ENCODE measurements at regions not wholly inside any gene's neighbourhood (a gene's known extent, or its start where the extent isn't known, plus 50 kb on each side); places are given as distances from the start of the nearest gene placed in this dataset.

DNA sequence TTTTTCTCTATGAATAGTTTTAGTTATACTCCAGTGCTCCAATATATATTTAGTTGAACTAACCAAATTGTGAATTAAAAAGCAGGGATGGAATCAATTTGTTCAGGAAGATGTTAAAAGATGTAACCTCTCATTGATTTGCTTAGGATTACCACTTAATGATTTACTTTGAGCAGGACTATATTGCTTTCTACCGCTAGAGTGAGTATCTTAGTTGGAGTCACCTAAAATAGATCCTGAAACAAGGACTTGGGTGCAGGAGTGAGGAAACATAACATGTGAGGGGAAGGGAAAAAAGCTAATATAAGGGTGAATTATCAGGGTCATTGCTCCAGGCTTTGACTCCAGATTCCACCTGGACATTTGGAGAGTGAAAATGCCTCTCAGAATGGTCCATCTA is 2277.4 kb upstream of the C9orf72 start:
- H2AFZ ChIP-seq (ENCODE audit: low read length), result no peak overlapping the region

DNA sequence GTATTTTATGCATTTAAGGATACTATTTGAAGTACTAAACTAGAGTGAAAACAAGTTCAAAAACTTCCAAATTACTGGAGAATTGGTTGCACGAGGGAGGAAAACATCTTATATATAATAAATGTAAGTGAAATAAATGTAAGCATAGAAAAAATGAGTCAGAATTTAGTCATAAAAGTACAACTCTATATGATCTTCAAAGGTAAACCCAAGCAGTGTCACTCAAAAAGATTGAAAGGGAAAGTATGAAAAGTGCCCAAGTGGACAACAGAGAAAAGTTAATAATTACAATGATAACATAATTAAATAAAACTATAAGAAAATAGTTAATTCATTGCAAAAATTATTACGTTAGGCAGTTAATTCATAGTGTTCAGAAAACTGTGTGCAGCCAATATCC is 2288.5 kb upstream of the C9orf72 start:
- no peaks in the 10 kb centered on the region for H3K36me3 ChIP-seq (ENCODE audit: insufficient read depth, low read length)
- H2AFZ ChIP-seq (ENCODE audit: low read length), result no peak overlapping the region
- H3K9ac ChIP-seq (ENCODE audit: low read length), result no peak overlapping the region
- no peaks in the 10 kb centered on the region for H3K27me3 ChIP-seq (ENCODE audit: insufficient read depth, low read length)
- no peaks in the 10 kb centered on the region for H3K9me3 ChIP-seq (ENCODE audit: low read length)
- no peaks in the 10 kb centered on the region for H4K20me1 ChIP-seq (ENCODE audit: insufficient read depth, low read length)
- H3F3A ChIP-seq (ENCODE audit: insufficient read depth, low read length), result no peaks in the 10 kb centered on the region
- TF ChIP-seq EZH2 (IDR thresholded peaks at IDR 0.05; ENCODE audit: borderline replicate concordance, low read length), result no peak
- TF ChIP-seq, protein P1, sequence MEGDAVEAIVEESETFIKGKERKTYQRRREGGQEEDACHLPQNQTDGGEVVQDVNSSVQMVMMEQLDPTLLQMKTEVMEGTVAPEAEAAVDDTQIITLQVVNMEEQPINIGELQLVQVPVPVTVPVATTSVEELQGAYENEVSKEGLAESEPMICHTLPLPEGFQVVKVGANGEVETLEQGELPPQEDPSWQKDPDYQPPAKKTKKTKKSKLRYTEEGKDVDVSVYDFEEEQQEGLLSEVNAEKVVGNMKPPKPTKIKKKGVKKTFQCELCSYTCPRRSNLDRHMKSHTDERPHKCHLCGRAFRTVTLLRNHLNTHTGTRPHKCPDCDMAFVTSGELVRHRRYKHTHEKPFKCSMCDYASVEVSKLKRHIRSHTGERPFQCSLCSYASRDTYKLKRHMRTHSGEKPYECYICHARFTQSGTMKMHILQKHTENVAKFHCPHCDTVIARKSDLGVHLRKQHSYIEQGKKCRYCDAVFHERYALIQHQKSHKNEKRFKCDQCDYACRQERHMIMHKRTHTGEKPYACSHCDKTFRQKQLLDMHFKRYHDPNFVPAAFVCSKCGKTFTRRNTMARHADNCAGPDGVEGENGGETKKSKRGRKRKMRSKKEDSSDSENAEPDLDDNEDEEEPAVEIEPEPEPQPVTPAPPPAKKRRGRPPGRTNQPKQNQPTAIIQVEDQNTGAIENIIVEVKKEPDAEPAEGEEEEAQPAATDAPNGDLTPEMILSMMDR (IDR thresholded peaks at IDR 0.05; ENCODE audit: low read length), result no peak
- no peaks in the 10 kb centered on the region for H3K79me2 ChIP-seq (ENCODE audit: insufficient read depth, low read length)
- H3K4me1 ChIP-seq (ENCODE audit: insufficient read depth, low read length, severe bottlenecking), result no peaks in the 10 kb centered on the region
- H3K27ac ChIP-seq (ENCODE audit: low read depth, low read length, poor library complexity, severe bottlenecking), result no peak overlapping the region
- no peak overlapping the region for H3K4me3 ChIP-seq (ENCODE audit: low read depth, low read length, poor library complexity, severe bottlenecking)
- H3K9me2 ChIP-seq (ENCODE audit: low read depth, low read length), result no peaks in the 10 kb centered on the region
- no peak overlapping the region for H3K4me2 ChIP-seq (ENCODE audit: low read length)

More for the DNA sequence above, 2277.4 kb upstream of the C9orf72 start:
- no peaks in the 10 kb centered on the region for H3F3A ChIP-seq (ENCODE audit: insufficient read depth, low read length)
- H3K4me2 ChIP-seq (ENCODE audit: low read length), result no peak overlapping the region
- H3K27ac ChIP-seq (ENCODE audit: low read depth, low read length, poor library complexity, severe bottlenecking), result no peak overlapping the region
- no peaks in the 10 kb centered on the region; the same call in 1 of the 2 replicates for H3K9me2 ChIP-seq (ENCODE audit: low read depth, low read length)
- H3K9me3 ChIP-seq (ENCODE audit: low read length), result no peaks in the 10 kb centered on the region
- H3K4me1 ChIP-seq (ENCODE audit: insufficient read depth, low read length, severe bottlenecking), result no peaks in the 10 kb centered on the region
- TF ChIP-seq EZH2 (IDR thresholded peaks at IDR 0.05; ENCODE audit: borderline replicate concordance, low read length), result no peak
- TF ChIP-seq, protein P1 (IDR thresholded peaks at IDR 0.05; ENCODE audit: low read length), result peak; percentile 12; the same call in 1 of the 2 replicates
- no peaks in the 10 kb centered on the region for H3K27me3 ChIP-seq (ENCODE audit: insufficient read depth, low read length)
- H3K79me2 ChIP-seq (ENCODE audit: insufficient read depth, low read length), result no peaks in the 10 kb centered on the region
- no peak overlapping the region for H3K4me3 ChIP-seq (ENCODE audit: low read depth, low read length, poor library complexity, severe bottlenecking)
- H3K9ac ChIP-seq (ENCODE audit: low read length), result no peak overlapping the region
- H4K20me1 ChIP-seq (ENCODE audit: insufficient read depth, low read length), result no peaks in the 10 kb centered on the region
- no peaks in the 10 kb centered on the region for H3K36me3 ChIP-seq (ENCODE audit: insufficient read depth, low read length)

DNA sequence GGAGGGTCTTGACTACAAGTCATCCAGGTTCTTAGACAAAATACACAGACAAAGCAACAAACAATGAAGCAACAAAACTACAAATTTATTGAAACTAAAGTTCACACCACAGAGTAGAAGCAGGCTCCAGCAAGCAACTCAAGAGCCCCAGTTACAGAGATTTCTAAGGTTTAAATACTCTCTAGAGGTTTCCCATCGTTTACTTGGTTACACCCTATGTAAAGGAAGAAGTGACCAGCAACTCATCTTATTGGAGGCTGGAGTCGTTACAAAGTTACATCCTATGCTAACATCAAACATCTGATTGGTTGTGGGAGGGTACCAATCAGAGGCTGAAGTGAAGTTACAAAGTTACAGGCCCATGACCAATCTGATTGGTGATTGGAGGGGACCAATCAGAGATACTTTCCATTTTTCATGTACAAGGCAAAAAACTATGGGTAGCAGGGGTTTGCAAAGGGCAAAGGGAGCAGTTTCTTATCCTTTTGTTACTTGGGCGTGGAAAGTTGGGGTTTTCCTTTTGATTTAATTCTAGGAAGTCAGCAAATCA is 2292.6 kb upstream of the C9orf72 start:
- H3K36me3 ChIP-seq (ENCODE audit: insufficient read depth, low read length), result no peaks in the 10 kb centered on the region
- TF ChIP-seq, protein P1 (IDR thresholded peaks at IDR 0.05; ENCODE audit: low read length), result no peak
- no peak for TF ChIP-seq EZH2 (IDR thresholded peaks at IDR 0.05; ENCODE audit: borderline replicate concordance, low read length)
- no peak overlapping the region for H2AFZ ChIP-seq (ENCODE audit: low read length)
- H3K4me1 ChIP-seq (ENCODE audit: insufficient read depth, low read length, severe bottlenecking), result no peaks in the 10 kb centered on the region
- no peak overlapping the region for H3K9ac ChIP-seq (ENCODE audit: low read length)
- no peak overlapping the region for H3K4me2 ChIP-seq (ENCODE audit: low read length)
- H3K79me2 ChIP-seq (ENCODE audit: insufficient read depth, low read length), result no peaks in the 10 kb centered on the region
- H3K27ac ChIP-seq (ENCODE audit: low read depth, low read length, poor library complexity, severe bottlenecking), result no peak overlapping the region
- H3K4me3 ChIP-seq (ENCODE audit: low read depth, low read length, poor library complexity, severe bottlenecking), result no peak overlapping the region
- no peaks in the 10 kb centered on the region for H3F3A ChIP-seq (ENCODE audit: insufficient read depth, low read length)
- peaks cover 3% of the 10 kb centered on the region; the same call in 1 of the 2 replicates for H3K9me2 ChIP-seq (ENCODE audit: low read depth, low read length)
- no peaks in the 10 kb centered on the region for H4K20me1 ChIP-seq (ENCODE audit: insufficient read depth, low read length)
- no peaks in the 10 kb centered on the region for H3K27me3 ChIP-seq (ENCODE audit: insufficient read depth, low read length)
- no peaks in the 10 kb centered on the region for H3K9me3 ChIP-seq (ENCODE audit: low read length)
